GM23338 (cell line): ENCODE measurements at regions not wholly inside any gene's neighbourhood (a gene's known extent, or its start where the extent isn't known, plus 50 kb on each side); places are given as distances from the start of the nearest gene placed in this dataset.

Source experiments
- ATAC-seq: fragments of 200-7000 bp; cut with Tn5 transposase; 3 replicates; pipeline ENCODE4 v1.9.1; 2020
- DNase-seq: peaks from one replicate; pipeline ENCODE4 v3.0.0-alpha.2; 2015; ENCODE audit warnings: low spot score
- H2AFZ ChIP-seq: fragments of 200-600 bp; sonication (generic); 2 replicates; pipeline ENCODE4 v1.8.0; 2016; ENCODE audit warnings: antibody characterized with exemption, mild to moderate bottlenecking, moderate library complexity
- H3F3A ChIP-seq: fragments of 200-600 bp; sonication (generic); replicated peaks from 2 replicates; pipeline ENCODE4 v1.8.0; 2017; ENCODE audit warnings: antibody characterized with exemption, mixed run types, low read depth
- H3K27ac ChIP-seq: fragments of 200-600 bp; sonication (generic); 2 replicates; pipeline ENCODE4 v1.6.1; 2016; ENCODE audit warnings: low read depth
- H3K27me3 ChIP-seq: fragments of 200-600 bp; sonication (generic); 2 replicates; pipeline ENCODE4 v1.8.0; 2016; ENCODE audit warnings: mild to moderate bottlenecking, mixed run types, moderate library complexity; ENCODE audit not compliant: insufficient read depth
- H3K36me3 ChIP-seq: fragments of 200-600 bp; sonication (generic); 2 replicates; pipeline ENCODE4 v1.8.0; 2016; ENCODE audit warnings: mild to moderate bottlenecking; ENCODE audit not compliant: insufficient read depth
- H3K4me1 ChIP-seq: fragments of 200-600 bp; sonication (generic); 2 replicates; pipeline ENCODE4 v1.8.0; 2016; ENCODE audit warnings: mild to moderate bottlenecking, moderate library complexity; ENCODE audit not compliant: insufficient read depth
- H3K4me2 ChIP-seq: fragments of 200-600 bp; sonication (generic); 2 replicates; pipeline ENCODE4 v1.7.1; 2017; ENCODE audit warnings: mixed run types
- H3K4me3 ChIP-seq: fragments of 200-600 bp; sonication (generic); 2 replicates; pipeline ENCODE4 v1.6.1; 2016; ENCODE audit warnings: mixed run types
- H3K79me2 ChIP-seq: fragments of 200-600 bp; sonication (generic); replicated peaks from 2 replicates; pipeline ENCODE4 v1.8.0; 2017; ENCODE audit warnings: mild to moderate bottlenecking; ENCODE audit not compliant: insufficient read depth
- H3K9me2 ChIP-seq: fragments of 200-600 bp; sonication (generic); 2 replicates; pipeline ENCODE4 v1.8.0; 2017; ENCODE audit not compliant: insufficient read depth
- H4K20me1 ChIP-seq: fragments of 200-600 bp; sonication (generic); replicated peaks from 2 replicates; pipeline ENCODE4 v1.8.0; 2017; ENCODE audit warnings: mild to moderate bottlenecking; ENCODE audit not compliant: insufficient read depth
- H3K27ac Mint-ChIP-seq: 2 replicates; pipeline ENCODE4 v1.8.0; 2020; ENCODE audit warnings: inconsistent platforms, mild to moderate bottlenecking, moderate library complexity, mixed read lengths
- H3K27me3 Mint-ChIP-seq: 3 replicates; pipeline ENCODE4 v1.8.0; 2022; ENCODE audit warnings: low read depth, mild to moderate bottlenecking, moderate library complexity, mixed read lengths, inconsistent platforms; ENCODE audit not compliant: insufficient read depth, poor library complexity
- H3K36me3 Mint-ChIP-seq: 3 replicates; pipeline ENCODE4 v1.8.0; 2021; ENCODE audit warnings: low read depth, mild to moderate bottlenecking, inconsistent platforms, moderate library complexity, mixed read lengths
- H3K4me1 Mint-ChIP-seq: 3 replicates; pipeline ENCODE4 v1.8.0; 2020; ENCODE audit warnings: mild to moderate bottlenecking, inconsistent platforms, mixed read lengths
- H3K4me3 Mint-ChIP-seq: 3 replicates; pipeline ENCODE4 v1.8.0; 2021; ENCODE audit warnings: moderate library complexity, mild to moderate bottlenecking, inconsistent platforms, mixed read lengths
- H3K9me3 Mint-ChIP-seq: 3 replicates; pipeline ENCODE4 v1.8.0; 2020; ENCODE audit warnings: moderate library complexity, mild to moderate bottlenecking, inconsistent platforms, mixed read lengths
- CREB1 ChIP-seq: fragments of 250-450 bp; sonication (Bioruptor Pico); IDR thresholded peaks from 2 replicates; pipeline ENCODE4 v1.5.0; 2020; ENCODE audit warnings: low read depth, mild to moderate bottlenecking, moderate library complexity
- EZH2 ChIP-seq: fragments of 200-600 bp; sonication (generic); IDR thresholded peaks from one replicate; pipeline ENCODE4 v1.8.0; 2017; ENCODE audit warnings: antibody characterized with exemption, mild to moderate bottlenecking, low read depth; ENCODE audit not compliant: unreplicated experiment
- EZH2phosphoT487 ChIP-seq: fragments of 200-600 bp; sonication (generic); IDR thresholded peaks from one replicate; pipeline ENCODE4 v1.8.1; 2018; ENCODE audit warnings: antibody characterized with exemption; ENCODE audit not compliant: unreplicated experiment
- JUNB ChIP-seq: IDR thresholded peaks from one replicate; pipeline ENCODE4 v1.6.1; 2016; ENCODE audit warnings: antibody characterized with exemption; ENCODE audit not compliant: unreplicated experiment
- NANOG ChIP-seq: IDR thresholded peaks from 2 replicates; pipeline ENCODE4 v1.6.1; 2016; ENCODE audit warnings: antibody characterized with exemption, borderline replicate concordance
- POLR2AphosphoS5 ChIP-seq: IDR thresholded peaks from 2 replicates; pipeline ENCODE4 v1.6.1; 2016; ENCODE audit warnings: antibody characterized with exemption, low read depth
- TF ChIP-seq, protein P1 (sequence below): IDR thresholded peaks from one replicate; pipeline ENCODE4 v1.6.1; 2018; ENCODE audit warnings: antibody characterized with exemption; ENCODE audit not compliant: unreplicated experiment
- TF ChIP-seq, protein P2 (sequence below): fragments of 250-450 bp; sonication (Bioruptor Pico); IDR thresholded peaks from 2 replicates; pipeline ENCODE4 v1.5.0; 2020; ENCODE audit warnings: mild to moderate bottlenecking, moderate library complexity

DNA sequence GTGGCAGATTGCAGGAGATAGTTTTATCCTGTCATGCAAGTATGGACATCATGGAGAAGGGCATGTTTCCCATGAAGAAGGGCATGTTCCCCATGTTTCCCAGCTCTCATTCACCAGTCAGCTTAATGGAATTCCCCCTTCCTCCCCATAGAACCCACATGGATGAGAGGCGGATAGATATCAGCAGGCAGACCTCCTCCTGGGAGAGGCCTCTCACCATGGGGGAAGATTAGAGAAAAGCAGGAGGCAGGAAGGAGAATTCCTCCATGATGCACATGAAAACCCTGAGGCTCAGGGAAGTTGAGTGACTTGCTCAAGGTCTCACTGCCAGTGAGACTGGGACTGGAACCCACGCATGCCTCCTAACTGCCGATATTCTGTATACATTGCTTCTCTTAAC is 92.9 kb upstream of the FOXN3 start:
- peaks cover 32% of the 10 kb centered on the region for H3K4me1 Mint-ChIP-seq
- H2AFZ ChIP-seq, result no peak overlapping the region
- DNase-seq (no peak), ATAC-seq (peak; percentile 48)
- peaks cover 4% of the 10 kb centered on the region; the same call in 1 of the 2 replicates for H3K36me3 ChIP-seq
- H3K27ac ChIP-seq, result peak overlapping the region; percentile 74; the same call in 1 of the 2 replicates
- peaks cover 55% of the 10 kb centered on the region for H3K36me3 Mint-ChIP-seq
- peaks cover 72% of the 10 kb centered on the region for H3K79me2 ChIP-seq
- no peaks in the 10 kb centered on the region for H3K9me2 ChIP-seq
- peaks cover 15% of the 10 kb centered on the region for H3K9me3 Mint-ChIP-seq
- H3K27me3 Mint-ChIP-seq, result peaks cover 18% of the 10 kb centered on the region
- no peak overlapping the region for H3K4me3 Mint-ChIP-seq
- H4K20me1 ChIP-seq, result no peaks in the 10 kb centered on the region; the same call in 1 of the 2 replicates
- no peak overlapping the region for H3K4me3 ChIP-seq
- peak overlapping the region; percentile 75; the same call in 1 of the 2 replicates for H3K27ac Mint-ChIP-seq
- H3F3A ChIP-seq, result no peaks in the 10 kb centered on the region
- peaks cover 19% of the 10 kb centered on the region for H3K4me1 ChIP-seq
- TF ChIP-seq, protein P1, sequence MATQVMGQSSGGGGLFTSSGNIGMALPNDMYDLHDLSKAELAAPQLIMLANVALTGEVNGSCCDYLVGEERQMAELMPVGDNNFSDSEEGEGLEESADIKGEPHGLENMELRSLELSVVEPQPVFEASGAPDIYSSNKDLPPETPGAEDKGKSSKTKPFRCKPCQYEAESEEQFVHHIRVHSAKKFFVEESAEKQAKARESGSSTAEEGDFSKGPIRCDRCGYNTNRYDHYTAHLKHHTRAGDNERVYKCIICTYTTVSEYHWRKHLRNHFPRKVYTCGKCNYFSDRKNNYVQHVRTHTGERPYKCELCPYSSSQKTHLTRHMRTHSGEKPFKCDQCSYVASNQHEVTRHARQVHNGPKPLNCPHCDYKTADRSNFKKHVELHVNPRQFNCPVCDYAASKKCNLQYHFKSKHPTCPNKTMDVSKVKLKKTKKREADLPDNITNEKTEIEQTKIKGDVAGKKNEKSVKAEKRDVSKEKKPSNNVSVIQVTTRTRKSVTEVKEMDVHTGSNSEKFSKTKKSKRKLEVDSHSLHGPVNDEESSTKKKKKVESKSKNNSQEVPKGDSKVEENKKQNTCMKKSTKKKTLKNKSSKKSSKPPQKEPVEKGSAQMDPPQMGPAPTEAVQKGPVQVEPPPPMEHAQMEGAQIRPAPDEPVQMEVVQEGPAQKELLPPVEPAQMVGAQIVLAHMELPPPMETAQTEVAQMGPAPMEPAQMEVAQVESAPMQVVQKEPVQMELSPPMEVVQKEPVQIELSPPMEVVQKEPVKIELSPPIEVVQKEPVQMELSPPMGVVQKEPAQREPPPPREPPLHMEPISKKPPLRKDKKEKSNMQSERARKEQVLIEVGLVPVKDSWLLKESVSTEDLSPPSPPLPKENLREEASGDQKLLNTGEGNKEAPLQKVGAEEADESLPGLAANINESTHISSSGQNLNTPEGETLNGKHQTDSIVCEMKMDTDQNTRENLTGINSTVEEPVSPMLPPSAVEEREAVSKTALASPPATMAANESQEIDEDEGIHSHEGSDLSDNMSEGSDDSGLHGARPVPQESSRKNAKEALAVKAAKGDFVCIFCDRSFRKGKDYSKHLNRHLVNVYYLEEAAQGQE, result no peak
- no peaks in the 10 kb centered on the region for H3K27me3 ChIP-seq
- peak overlapping the region; percentile 8; the same call in 1 of the 2 replicates for H3K4me2 ChIP-seq

DNA sequence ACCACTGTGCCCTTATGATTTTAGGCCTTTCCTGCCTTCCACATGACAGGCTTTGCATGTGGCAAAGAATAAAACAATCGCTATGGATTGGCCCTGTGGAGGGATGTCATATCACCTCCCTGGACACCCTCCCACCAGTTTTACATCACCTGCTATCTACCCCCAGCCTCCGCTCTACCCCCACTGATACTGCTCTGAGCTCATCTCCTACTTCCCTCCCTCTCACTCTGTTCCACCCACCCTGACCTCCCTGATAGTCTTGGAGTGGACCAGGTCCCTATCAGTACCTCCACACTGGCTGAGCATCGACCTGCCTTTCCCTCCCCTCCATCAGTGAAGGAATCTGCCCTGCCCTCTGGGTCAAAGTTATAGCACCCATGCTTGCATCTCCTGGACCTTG is 91.8 kb upstream of the FOXN3 start:
- H3K4me1 ChIP-seq, result peaks cover 27% of the 10 kb centered on the region
- H3K27ac ChIP-seq, result no peak overlapping the region
- H3K4me3 Mint-ChIP-seq, result no peak overlapping the region
- no peak overlapping the region for H2AFZ ChIP-seq
- peaks cover 72% of the 10 kb centered on the region for H3K79me2 ChIP-seq
- H3K9me3 Mint-ChIP-seq, result peaks cover 19% of the 10 kb centered on the region
- ATAC-seq (no peak), DNase-seq (no peak)
- peaks cover 41% of the 10 kb centered on the region for H3K4me1 Mint-ChIP-seq
- H3K9me2 ChIP-seq, result no peaks in the 10 kb centered on the region
- peaks cover 54% of the 10 kb centered on the region for H3K36me3 Mint-ChIP-seq
- H3K27me3 ChIP-seq, result no peaks in the 10 kb centered on the region
- no peak overlapping the region for H3K4me3 ChIP-seq
- no peak overlapping the region; the same call in 1 of the 2 replicates for H3K27ac Mint-ChIP-seq
- H3K4me2 ChIP-seq, result no peak overlapping the region
- H3F3A ChIP-seq, result no peaks in the 10 kb centered on the region
- peaks cover 4% of the 10 kb centered on the region; the same call in 1 of the 2 replicates for H3K36me3 ChIP-seq
- peaks cover 17% of the 10 kb centered on the region for H3K27me3 Mint-ChIP-seq
- H4K20me1 ChIP-seq, result no peaks in the 10 kb centered on the region; the same call in 1 of the 2 replicates
- TF ChIP-seq, protein P2, sequence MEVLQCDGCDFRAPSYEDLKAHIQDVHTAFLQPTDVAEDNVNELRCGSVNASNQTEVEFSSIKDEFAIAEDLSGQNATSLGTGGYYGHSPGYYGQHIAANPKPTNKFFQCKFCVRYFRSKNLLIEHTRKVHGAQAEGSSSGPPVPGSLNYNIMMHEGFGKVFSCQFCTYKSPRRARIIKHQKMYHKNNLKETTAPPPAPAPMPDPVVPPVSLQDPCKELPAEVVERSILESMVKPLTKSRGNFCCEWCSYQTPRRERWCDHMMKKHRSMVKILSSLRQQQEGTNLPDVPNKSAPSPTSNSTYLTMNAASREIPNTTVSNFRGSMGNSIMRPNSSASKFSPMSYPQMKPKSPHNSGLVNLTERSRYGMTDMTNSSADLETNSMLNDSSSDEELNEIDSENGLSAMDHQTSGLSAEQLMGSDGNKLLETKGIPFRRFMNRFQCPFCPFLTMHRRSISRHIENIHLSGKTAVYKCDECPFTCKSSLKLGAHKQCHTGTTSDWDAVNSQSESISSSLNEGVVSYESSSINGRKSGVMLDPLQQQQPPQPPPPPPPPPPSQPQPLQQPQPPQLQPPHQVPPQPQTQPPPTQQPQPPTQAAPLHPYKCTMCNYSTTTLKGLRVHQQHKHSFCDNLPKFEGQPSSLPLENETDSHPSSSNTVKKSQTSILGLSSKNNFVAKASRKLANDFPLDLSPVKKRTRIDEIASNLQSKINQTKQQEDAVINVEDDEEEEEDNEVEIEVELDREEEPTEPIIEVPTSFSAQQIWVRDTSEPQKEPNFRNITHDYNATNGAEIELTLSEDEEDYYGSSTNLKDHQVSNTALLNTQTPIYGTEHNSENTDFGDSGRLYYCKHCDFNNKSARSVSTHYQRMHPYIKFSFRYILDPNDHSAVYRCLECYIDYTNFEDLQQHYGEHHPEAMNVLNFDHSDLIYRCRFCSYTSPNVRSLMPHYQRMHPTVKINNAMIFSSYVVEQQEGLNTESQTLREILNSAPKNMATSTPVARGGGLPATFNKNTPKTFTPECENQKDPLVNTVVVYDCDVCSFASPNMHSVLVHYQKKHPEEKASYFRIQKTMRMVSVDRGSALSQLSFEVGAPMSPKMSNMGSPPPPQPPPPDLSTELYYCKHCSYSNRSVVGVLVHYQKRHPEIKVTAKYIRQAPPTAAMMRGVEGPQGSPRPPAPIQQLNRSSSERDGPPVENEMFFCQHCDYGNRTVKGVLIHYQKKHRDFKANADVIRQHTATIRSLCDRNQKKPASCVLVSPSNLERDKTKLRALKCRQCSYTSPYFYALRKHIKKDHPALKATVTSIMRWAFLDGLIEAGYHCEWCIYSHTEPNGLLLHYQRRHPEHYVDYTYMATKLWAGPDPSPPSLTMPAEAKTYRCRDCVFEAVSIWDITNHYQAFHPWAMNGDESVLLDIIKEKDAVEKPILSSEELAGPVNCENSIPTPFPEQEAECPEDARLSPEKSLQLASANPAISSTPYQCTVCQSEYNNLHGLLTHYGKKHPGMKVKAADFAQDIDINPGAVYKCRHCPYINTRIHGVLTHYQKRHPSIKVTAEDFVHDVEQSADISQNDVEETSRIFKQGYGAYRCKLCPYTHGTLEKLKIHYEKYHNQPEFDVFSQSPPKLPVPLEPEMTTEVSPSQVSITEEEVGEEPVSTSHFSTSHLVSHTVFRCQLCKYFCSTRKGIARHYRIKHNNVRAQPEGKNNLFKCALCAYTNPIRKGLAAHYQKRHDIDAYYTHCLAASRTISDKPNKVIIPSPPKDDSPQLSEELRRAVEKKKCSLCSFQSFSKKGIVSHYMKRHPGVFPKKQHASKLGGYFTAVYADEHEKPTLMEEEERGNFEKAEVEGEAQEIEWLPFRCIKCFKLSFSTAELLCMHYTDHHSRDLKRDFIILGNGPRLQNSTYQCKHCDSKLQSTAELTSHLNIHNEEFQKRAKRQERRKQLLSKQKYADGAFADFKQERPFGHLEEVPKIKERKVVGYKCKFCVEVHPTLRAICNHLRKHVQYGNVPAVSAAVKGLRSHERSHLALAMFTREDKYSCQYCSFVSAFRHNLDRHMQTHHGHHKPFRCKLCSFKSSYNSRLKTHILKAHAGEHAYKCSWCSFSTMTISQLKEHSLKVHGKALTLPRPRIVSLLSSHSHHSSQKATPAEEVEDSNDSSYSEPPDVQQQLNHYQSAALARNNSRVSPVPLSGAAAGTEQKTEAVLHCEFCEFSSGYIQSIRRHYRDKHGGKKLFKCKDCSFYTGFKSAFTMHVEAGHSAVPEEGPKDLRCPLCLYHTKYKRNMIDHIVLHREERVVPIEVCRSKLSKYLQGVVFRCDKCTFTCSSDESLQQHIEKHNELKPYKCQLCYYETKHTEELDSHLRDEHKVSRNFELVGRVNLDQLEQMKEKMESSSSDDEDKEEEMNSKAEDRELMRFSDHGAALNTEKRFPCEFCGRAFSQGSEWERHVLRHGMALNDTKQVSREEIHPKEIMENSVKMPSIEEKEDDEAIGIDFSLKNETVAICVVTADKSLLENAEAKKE (CRISPR knock-in tag), result no peak
- TF ChIP-seq JUNB (no peak), POLR2AphosphoS5 (no peak), EZH2phosphoT487 (no peak), CREB1 (CRISPR knock-in tag) (no peak), EZH2 (no peak), NANOG (no peak)
- TF ChIP-seq, protein P1, result no peak
